ENCODE measurements at regions not wholly inside any gene's neighbourhood (a gene's known extent, or its start where the extent isn't known, plus 50 kb on each side); places are given as distances from the start of the nearest gene placed in this dataset.

DNA sequence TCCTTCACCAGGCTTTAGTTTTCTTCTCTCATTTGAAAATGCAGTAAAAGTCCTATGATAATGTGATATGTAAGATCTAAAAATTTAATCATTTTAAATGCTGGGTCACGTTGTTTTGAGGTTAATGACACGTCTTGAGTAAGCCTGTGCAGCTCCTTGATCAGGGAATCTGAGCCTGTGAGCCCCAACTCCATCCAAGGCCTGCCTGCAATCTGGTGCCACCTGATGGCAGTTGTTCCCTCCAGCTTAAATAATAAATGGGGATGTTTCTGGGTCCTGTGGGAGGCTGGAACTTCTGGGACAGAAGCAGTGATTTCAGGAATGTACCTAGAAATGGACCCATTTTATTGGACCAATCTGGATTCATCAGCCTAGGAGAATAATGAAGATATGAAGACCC is 455.4 kb upstream of the ADGRL3 start:
- Histone ChIP-seq H3K4me2 (ENCODE audit: insufficient read depth, low read length) (no peak overlapping the region), H3K79me2 (ENCODE audit: control insufficient read depth, insufficient read depth, low read length) (no peaks in the 10 kb centered on the region), H3K9me3 (replicated peaks; ENCODE audit: control insufficient read depth, insufficient read depth, low read length) (peaks cover 4% of the 10 kb centered on the region), H3K27ac (ENCODE audit: insufficient read depth, low read depth, low read length) (no peak overlapping the region), H3K36me3 (ENCODE audit: control insufficient read depth in 2 of 2, extremely low read depth in 1 of 2, insufficient read depth in 2 of 2, low read length in 2 of 2) (no peaks in the 10 kb centered on the region), H2AFZ (ENCODE audit: low read depth, low read length) (no peak overlapping the region), H3K4me3 (replicated peaks in 1 of 3; ENCODE audit: insufficient read depth in 1 of 3, low read depth in 1 of 3, low read length in 3 of 3) (no peak overlapping the region), H3K9me1 (replicated peaks; ENCODE audit: control insufficient read depth, extremely low read depth, insufficient read depth, low read length) (no peaks in the 10 kb centered on the region), H3K27me3 (ENCODE audit: control insufficient read depth in 2 of 2, insufficient read depth in 2 of 2, low read length in 2 of 2) (no peaks in the 10 kb centered on the region), H3K4me1 (ENCODE audit: control insufficient read depth, extremely low read depth, insufficient read depth, low read length) (no peaks in the 10 kb centered on the region), H4K20me1 (replicated peaks; ENCODE audit: control insufficient read depth, extremely low read depth, insufficient read depth, low read length) (no peaks in the 10 kb centered on the region), H3K9ac (replicated peaks; ENCODE audit: extremely low read depth, insufficient read depth, low read length) (no peak overlapping the region)
- TF ChIP-seq FOS (IDR thresholded peaks at IDR 0.05; ENCODE audit: borderline replicate concordance, insufficient read depth, low read length), result no peak
- TF ChIP-seq MYC (IDR thresholded peaks at IDR 0.05; ENCODE audit: low read depth, low read length), result no peak
- no peak for TF ChIP-seq POLR2AphosphoS5 (IDR thresholded peaks at IDR 0.05; ENCODE audit: insufficient read depth, low read depth, low read length)
- TF ChIP-seq POLR2A (IDR thresholded peaks at IDR 0.05; ENCODE audit: low read depth, low read length), result no peak
- no peak for TF ChIP-seq GATA2 (IDR thresholded peaks at IDR 0.05; ENCODE audit: insufficient read depth, insufficient read length, low read depth, low read length)
- no peak for TF ChIP-seq EZH2 (IDR thresholded peaks at IDR 0.05; ENCODE audit: borderline replicate concordance, low read depth, low read length, severe bottlenecking)
- TF ChIP-seq JUN (IDR thresholded peaks at IDR 0.05; ENCODE audit: borderline replicate concordance, insufficient read depth, insufficient read length, low read depth), result no peak
- TF ChIP-seq, protein P1, sequence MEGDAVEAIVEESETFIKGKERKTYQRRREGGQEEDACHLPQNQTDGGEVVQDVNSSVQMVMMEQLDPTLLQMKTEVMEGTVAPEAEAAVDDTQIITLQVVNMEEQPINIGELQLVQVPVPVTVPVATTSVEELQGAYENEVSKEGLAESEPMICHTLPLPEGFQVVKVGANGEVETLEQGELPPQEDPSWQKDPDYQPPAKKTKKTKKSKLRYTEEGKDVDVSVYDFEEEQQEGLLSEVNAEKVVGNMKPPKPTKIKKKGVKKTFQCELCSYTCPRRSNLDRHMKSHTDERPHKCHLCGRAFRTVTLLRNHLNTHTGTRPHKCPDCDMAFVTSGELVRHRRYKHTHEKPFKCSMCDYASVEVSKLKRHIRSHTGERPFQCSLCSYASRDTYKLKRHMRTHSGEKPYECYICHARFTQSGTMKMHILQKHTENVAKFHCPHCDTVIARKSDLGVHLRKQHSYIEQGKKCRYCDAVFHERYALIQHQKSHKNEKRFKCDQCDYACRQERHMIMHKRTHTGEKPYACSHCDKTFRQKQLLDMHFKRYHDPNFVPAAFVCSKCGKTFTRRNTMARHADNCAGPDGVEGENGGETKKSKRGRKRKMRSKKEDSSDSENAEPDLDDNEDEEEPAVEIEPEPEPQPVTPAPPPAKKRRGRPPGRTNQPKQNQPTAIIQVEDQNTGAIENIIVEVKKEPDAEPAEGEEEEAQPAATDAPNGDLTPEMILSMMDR (IDR thresholded peaks at IDR 0.05; ENCODE audit: extremely low read depth in 1 of 2, insufficient read depth in 1 of 2, low read depth in 1 of 2, low read length in 2 of 2), result no peak
- TF ChIP-seq, protein P2, sequence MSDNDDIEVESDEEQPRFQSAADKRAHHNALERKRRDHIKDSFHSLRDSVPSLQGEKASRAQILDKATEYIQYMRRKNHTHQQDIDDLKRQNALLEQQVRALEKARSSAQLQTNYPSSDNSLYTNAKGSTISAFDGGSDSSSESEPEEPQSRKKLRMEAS (IDR thresholded peaks at IDR 0.05; ENCODE audit: insufficient read depth, insufficient read length), result no peak
- ChIA-PET POLR2A (no interaction called here), CTCF (no interaction called here)
- dilution Hi-C loops (cut with MboI; ENCODE audit: extremely low pct_ligation_motif_present, low sequenced_read_pairs) (no loop called here), intact Hi-C loops (cut with micrococcal nuclease) (no loop called here)
- no TSS peak for BruUV-seq (replicated peaks)
- FAIRE-seq, result no peak
- DNase-seq (ENCODE audit: low read depth, low spot score), result no peak
